ENCODE measurements at regions not wholly inside any gene's neighbourhood (a gene's known extent, or its start where the extent isn't known, plus 50 kb on each side); places are given as distances from the start of the nearest gene placed in this dataset.

DNA sequence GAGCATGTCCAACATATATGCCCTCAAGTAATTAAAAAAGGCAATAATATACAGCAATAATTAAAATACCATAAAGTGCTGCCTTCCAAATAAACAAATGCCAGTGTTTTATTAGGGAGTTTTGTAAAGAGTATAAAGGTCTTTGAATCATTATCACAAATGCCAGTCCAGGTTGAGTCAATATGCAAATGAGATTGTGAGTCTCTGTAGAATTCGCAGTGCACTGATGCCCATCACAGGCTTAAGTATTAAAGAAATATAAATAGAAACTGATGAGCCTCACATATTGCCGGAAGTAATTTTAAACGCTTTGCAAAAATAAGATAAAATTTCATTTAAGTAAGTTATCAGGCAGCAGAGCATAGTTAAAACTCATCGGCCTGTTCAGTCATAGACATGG is 205.0 kb upstream of the TECRL start:
- Mint-ChIP-seq H3K36me3 (no peaks in the 10 kb centered on the region), H3K4me1 (no peaks in the 10 kb centered on the region), H3K27ac (no peak overlapping the region), H3K27me3 (no peaks in the 10 kb centered on the region), H3K9me3 (peaks cover 0 to 3% (median 0%) of the 10 kb centered on the region in 3 donors), H3K4me3 (no peak overlapping the region)

DNA sequence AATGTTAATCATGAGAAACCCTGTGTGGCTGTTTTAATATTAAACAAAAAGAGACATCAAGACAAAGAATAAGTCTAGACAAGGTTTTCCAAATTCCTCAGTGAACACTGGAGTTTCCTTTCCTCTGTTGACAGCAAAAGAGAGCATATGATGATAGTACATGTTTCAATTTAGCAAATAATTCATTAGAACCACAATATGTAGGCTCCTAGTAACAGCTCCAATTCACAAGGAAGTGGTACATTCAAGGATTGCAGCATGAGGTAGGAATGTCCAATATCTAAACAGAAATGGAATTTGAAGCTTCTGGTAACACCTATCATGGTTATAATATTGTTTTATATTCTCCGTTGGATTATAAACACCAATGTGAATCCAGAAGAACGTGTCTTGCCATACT is 203.8 kb upstream of the TECRL start:
- Mint-ChIP-seq H3K9me3 (peaks cover 0 to 3% (median 0%) of the 10 kb centered on the region in 3 donors), H3K4me3 (no peak overlapping the region), H3K4me1 (no peaks in the 10 kb centered on the region), H3K36me3 (no peaks in the 10 kb centered on the region), H3K27ac (no peak overlapping the region), H3K27me3 (no peaks in the 10 kb centered on the region)

DNA sequence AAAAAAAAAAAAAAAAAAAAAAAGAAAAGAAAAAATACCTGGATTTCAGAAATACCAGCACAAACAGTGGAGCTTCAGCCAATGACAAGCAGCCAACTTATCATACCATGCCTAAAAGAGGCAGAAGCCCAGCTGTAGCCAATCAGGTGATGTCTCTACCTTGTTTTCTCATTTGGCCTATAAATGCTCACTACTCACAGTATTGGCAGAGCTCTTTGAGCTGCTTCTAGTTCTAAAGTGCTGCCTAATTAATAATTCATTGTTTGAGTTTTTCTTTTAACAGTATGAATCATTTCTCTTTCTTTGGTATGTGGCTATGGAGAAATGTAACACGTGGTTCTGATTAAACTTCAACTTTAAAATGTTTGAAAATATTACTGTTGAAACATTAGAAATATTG is 188.8 kb upstream of the TECRL start:
- Mint-ChIP-seq H3K36me3 (no peaks in the 10 kb centered on the region), H3K4me3 (no peak overlapping the region), H3K27ac (no peak overlapping the region), H3K4me1 (no peaks in the 10 kb centered on the region), H3K27me3 (no peaks in the 10 kb centered on the region), H3K9me3 (peaks cover 0 to 8% (median 0%) of the 10 kb centered on the region in 3 donors)

DNA sequence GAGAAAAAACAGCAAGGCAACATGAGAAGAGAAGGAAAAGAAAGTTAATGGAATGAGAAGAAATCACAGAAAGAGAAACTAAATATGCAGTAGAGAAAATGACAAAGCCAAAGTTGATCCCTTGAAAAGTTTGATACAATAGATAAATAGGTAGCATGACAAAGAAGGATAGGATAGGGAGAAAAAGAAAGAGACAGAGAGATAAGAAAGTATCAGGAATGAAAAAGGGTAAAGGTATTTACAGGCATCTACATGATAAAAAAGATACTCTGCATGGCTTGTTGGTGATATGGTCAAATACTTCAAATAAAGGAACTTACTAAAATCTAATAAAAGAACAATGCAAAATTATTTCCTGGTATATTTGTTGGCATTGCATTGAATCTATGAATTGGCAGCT is 185.5 kb upstream of the TECRL start:
- H3K36me3 Mint-ChIP-seq, result no peaks in the 10 kb centered on the region
- no peaks in the 10 kb centered on the region for H3K27me3 Mint-ChIP-seq
- no peaks in the 10 kb centered on the region for H3K4me1 Mint-ChIP-seq
- H3K27ac Mint-ChIP-seq, result no peak overlapping the region
- no peak overlapping the region for H3K4me3 Mint-ChIP-seq
- H3K9me3 Mint-ChIP-seq, result peaks cover 3 to 14% (median 6%) of the 10 kb centered on the region in 3 donors

DNA sequence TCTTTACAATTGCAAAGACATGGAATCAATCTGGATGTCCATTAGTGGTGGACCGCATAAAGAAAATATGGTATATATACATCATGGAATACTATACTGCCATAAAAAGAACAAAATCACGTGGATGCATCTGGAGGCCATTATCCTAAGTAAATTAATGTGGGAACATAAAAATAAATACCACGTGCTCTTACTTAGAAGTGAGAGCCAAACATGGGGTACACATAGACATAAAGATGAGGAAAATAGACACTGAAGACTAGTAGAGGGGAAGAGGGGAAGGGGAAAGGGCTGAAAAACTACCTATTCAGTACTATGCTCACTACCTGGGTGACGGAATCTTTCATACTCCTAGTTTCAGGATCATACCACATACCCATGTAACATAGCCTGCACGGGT is 179.3 kb upstream of the TECRL start:
- Mint-ChIP-seq H3K27me3 (no peaks in the 10 kb centered on the region), H3K9me3 (peaks cover 3 to 24% (median 4%) of the 10 kb centered on the region in 3 donors), H3K27ac (no peak overlapping the region), H3K4me1 (no peaks in the 10 kb centered on the region), H3K4me3 (no peak overlapping the region), H3K36me3 (no peaks in the 10 kb centered on the region)

DNA sequence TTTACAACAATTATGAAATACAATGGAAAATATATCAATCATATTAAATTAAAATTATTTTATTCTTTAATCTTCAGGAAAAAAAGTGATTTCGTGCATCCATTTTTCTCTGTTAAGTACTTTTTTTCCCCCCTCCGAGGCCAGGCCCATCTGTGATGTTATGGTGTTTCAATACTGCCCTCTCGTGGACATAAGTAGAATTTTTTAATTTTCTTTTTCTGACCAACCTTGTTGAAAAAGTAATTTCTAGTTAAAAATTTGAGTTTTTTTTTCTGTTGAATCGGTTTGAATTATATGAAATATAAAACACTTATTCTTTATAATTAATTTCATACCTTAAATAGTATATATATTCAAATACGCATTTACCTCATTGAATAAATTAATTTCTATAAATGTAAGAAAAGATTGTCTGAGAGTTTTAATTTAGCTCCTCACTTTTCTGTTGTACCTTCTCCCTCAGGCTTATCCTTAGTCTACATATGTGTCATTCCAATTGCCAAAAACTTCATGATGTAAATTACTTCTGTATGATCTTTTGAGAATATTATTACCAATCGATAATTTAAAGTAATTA is 175.8 kb upstream of the TECRL start:
- no peak overlapping the region for H3K27ac Mint-ChIP-seq
- H3K4me1 Mint-ChIP-seq, result no peaks in the 10 kb centered on the region
- H3K27me3 Mint-ChIP-seq, result no peaks in the 10 kb centered on the region

DNA sequence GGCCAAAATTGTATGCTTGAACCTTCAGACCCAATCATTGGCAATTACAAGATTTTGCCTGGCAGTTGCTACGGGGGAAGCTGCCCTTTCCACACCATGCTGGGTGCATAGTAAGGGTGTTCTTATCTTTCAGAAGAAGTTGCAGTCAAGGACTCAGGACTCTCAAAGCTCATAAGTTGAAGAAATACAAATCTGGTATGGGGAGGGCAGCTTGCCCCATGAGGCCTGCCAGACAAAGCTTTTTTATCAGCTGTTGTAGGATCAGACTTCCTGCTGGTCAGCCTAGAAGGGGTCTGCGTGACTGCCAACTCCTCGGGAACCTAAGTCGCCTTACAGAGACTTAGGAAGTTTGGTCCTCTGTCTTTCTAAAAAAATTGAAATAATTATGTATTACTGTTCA is 174.9 kb upstream of the TECRL start:
- no peaks in the 10 kb centered on the region for H3K27me3 Mint-ChIP-seq
- H3K36me3 Mint-ChIP-seq, result no peaks in the 10 kb centered on the region
- peaks cover 0 to 4% (median 0%) of the 10 kb centered on the region in 3 donors for H3K9me3 Mint-ChIP-seq
- H3K27ac Mint-ChIP-seq, result no peak overlapping the region
- H3K4me3 Mint-ChIP-seq, result no peak overlapping the region
- no peaks in the 10 kb centered on the region for H3K4me1 Mint-ChIP-seq

More for the DNA sequence above, 175.8 kb upstream of the TECRL start:
- no peak overlapping the region for H3K4me3 Mint-ChIP-seq
- peaks cover 0 to 11% (median 0%) of the 10 kb centered on the region in 3 donors for H3K9me3 Mint-ChIP-seq
- no peaks in the 10 kb centered on the region for H3K36me3 Mint-ChIP-seq

DNA sequence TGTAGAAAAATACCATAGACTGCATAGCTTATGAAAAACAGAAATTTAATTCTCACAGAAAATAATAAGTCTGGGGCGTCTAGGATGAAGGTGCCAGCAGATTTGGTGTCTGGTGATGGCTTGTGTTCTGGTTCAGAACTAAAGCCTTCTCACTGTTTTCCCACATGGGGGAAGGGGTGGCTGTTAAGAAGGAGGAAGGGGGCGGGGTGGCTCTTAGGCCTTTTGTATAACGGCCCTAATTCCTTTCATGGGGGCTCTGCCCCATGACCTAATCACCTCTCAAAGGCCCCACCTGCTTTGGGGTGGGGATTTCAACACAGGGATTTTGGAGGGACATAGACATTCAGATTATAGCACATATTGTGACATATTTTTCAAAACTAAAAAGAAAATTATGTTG is 173.2 kb upstream of the TECRL start:
- no peaks in the 10 kb centered on the region for H3K36me3 Mint-ChIP-seq
- no peaks in the 10 kb centered on the region for H3K4me1 Mint-ChIP-seq
- H3K4me3 Mint-ChIP-seq, result no peak overlapping the region
- no peaks in the 10 kb centered on the region for H3K27me3 Mint-ChIP-seq
- no peaks in the 10 kb centered on the region for H3K9me3 Mint-ChIP-seq
- H3K27ac Mint-ChIP-seq, result no peak overlapping the region

DNA sequence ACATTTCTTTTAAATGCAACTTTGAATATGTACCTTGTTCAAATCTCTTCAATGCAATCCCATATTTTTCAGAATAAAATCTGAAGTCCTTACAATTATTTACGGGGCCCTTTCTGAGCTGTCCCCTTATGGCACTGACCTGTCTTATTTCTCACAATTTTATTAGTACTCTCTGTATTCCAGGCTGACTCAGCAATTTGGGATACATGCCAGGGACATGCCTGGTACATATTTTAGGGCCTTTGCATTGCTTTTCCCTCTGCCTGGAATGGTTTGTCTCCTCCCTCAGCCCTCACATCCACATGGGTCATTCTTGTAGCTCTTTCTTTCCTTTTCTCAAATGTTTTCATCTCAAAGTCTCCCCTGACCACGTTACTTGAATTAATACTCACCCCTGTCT is 172.2 kb upstream of the TECRL start:
- Mint-ChIP-seq H3K9me3 (no peaks in the 10 kb centered on the region), H3K4me1 (no peaks in the 10 kb centered on the region)

DNA sequence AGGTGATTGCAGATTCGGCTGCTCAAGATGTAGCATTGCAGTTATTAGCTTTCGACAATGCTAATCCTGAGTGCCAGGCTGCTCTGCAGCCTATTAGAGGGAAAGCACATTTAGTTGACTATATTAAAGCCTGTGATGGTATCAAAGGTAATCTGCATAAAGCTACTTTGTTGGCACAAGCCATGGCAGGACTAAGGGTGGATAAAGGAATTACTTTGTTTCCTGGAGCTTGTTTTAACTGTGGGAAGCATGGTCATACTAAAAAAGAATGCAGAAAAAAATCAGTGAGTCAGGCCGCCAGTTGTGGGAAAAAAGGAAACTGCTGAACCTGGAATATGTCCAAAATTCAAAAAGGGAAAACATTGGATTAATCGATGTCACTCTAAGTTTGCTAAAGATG is 154.9 kb upstream of the TECRL start:
- Mint-ChIP-seq H3K36me3 (no peaks in the 10 kb centered on the region), H3K4me3 (no peak overlapping the region), H3K4me1 (no peaks in the 10 kb centered on the region), H3K9me3 (peaks cover 2 to 8% (median 2%) of the 10 kb centered on the region in 3 donors), H3K27me3 (no peaks in the 10 kb centered on the region), H3K27ac (no peak overlapping the region)

More for the DNA sequence above, 172.2 kb upstream of the TECRL start:
- H3K27me3 Mint-ChIP-seq, result no peaks in the 10 kb centered on the region
- H3K4me3 Mint-ChIP-seq, result no peak overlapping the region
- no peak overlapping the region for H3K27ac Mint-ChIP-seq
- H3K36me3 Mint-ChIP-seq, result no peaks in the 10 kb centered on the region

DNA sequence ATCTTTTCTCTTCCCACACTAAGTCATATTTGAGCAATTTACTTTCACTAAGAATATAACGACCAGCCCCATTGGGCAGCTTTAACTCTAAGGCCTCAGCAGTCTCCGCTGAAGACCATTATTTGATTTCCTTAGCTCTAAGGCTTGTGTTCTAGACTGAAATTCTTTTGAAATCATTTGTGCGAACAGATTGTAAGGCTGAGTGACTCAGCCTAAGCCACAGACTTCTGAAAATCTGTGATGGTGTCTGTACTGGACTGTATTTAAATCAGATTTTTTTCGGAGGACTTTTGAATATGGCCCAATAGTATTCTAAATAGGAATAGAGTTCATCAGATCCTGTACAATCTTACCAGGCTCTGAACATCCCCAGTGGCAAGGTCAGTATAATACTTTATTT is 150.3 kb upstream of the TECRL start:
- Mint-ChIP-seq H3K36me3 (no peaks in the 10 kb centered on the region), H3K27ac (no peak overlapping the region), H3K4me3 (no peak overlapping the region), H3K4me1 (peaks cover 0 to 2% (median 0%) of the 10 kb centered on the region in 3 donors), H3K27me3 (no peaks in the 10 kb centered on the region), H3K9me3 (peaks cover 0 to 8% (median 7%) of the 10 kb centered on the region in 3 donors)

DNA sequence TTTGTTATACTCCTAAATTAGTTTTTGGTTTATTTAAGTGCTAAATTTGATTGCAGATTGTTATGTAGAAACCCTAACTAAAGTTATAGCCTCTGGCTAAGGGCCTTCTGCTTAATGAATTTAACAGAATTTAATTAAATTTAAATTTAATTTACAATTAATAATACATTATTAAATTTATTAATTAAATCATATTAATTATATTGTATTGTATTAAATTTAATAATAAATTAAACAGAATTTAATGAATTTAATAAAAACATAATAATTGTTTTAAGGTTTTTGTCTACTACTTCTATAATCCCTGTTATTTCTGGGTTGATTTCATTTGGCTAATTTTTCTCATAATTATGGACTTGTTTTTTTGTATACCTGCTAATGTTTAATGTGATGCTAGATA is 141.9 kb upstream of the TECRL start:
- H3K9me3 Mint-ChIP-seq, result peaks cover 0 to 5% (median 3%) of the 10 kb centered on the region in 3 donors
- H3K36me3 Mint-ChIP-seq, result no peaks in the 10 kb centered on the region
- H3K27ac Mint-ChIP-seq, result no peak overlapping the region
- H3K4me3 Mint-ChIP-seq, result no peak overlapping the region
- H3K4me1 Mint-ChIP-seq, result no peaks in the 10 kb centered on the region
- H3K27me3 Mint-ChIP-seq, result no peaks in the 10 kb centered on the region

DNA sequence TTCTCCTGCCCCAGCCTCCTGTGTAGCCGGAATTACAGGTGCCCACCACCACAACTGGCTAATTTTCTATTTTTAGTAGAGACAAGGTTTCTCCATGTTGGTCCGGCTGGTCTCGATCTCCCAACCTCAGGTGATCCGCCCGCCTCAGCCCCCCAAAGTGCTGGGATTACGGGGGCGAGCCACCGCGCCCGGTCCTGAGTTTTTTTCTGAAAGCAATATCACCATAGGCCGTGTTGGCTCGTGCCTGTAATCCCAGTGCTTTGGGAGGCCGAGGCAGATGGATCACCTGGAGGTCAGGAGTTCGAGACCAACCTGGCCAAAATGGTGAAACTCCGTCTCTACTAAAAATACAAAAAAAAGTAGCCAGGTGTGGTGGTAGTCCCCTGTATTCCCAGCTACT is 136.3 kb upstream of the TECRL start:
- Mint-ChIP-seq H3K27me3 (no peaks in the 10 kb centered on the region), H3K9me3 (no peaks in the 10 kb centered on the region), H3K4me3 (no peak overlapping the region), H3K4me1 (no peaks in the 10 kb centered on the region), H3K27ac (no peak overlapping the region), H3K36me3 (no peaks in the 10 kb centered on the region)

DNA sequence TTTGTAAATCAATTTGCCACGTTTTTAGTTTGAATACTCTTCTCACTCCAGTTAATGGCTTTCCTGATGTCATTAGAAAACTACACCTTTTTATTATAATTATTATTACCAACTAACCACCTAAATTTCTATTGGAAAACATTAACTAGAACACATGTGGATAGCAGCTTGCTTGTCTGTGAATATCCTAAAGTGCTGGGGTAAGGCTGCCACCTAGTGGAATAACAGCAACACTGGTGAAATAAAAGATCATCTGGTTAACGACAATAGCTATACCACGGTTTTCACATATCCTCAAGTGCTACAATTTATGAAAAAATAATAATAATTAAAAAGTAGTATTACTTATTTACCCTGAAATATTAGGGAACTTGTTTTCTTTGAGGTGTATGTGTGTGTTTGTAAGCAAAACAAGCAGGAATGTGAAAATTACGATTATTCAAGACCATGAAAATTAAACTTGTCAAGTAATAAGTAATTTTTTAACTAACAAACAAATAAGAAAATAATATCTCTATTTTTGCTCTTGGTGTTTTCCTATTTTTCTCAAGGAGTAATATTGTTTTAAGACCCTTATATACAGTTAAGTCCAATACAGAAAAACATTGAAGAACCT is 130.1 kb upstream of the TECRL start:
- Mint-ChIP-seq H3K4me3 (no peak overlapping the region), H3K4me1 (no peaks in the 10 kb centered on the region), H3K27ac (no peak overlapping the region), H3K9me3 (no peaks in the 10 kb centered on the region), H3K36me3 (no peaks in the 10 kb centered on the region), H3K27me3 (no peaks in the 10 kb centered on the region)

DNA sequence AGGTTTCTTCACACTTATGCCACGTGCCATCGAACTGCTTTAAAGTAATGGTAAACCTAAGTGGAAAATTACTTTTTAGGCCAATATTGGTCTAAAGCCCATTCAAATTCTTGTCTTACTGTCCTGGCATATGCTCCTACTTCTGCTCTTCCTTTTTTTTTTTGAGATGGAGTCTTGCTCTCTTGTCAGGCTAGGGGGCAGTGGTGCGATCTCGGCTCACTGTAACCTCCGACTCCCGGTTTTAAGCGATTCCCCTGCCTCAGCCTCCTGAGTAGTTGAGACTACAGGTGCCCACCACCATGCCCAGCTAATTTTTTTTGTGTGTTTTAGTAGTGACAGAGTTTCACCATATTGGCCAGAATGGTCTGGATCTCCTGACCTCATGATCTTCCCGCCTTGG is 129.0 kb upstream of the TECRL start:
- Mint-ChIP-seq H3K27me3 (no peaks in the 10 kb centered on the region), H3K9me3 (no peaks in the 10 kb centered on the region), H3K4me3 (no peak overlapping the region), H3K36me3 (no peaks in the 10 kb centered on the region), H3K4me1 (no peaks in the 10 kb centered on the region), H3K27ac (no peak overlapping the region)

DNA sequence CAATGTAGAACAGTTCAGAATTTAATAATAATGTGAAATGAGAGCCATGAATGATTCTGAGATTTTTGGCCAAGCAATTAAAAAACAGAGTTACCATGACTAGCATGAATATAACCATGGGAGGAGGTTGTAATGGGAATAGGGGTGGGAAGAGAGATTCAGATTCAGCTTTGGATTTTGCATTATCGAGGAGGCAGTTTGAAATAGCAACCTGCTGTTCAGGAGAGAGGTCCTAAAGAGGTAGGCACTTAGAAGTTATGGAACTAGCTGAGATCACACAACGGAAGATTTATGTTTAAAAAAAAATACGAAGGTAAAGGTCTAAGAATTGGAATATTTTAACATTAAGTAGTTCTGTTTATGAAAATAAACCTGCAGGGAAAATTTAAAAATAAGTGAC is 124.4 kb upstream of the TECRL start:
- no peaks in the 10 kb centered on the region for H3K27me3 Mint-ChIP-seq
- H3K4me1 Mint-ChIP-seq, result no peaks in the 10 kb centered on the region
- H3K27ac Mint-ChIP-seq, result no peak overlapping the region
- H3K4me3 Mint-ChIP-seq, result no peak overlapping the region
- peaks cover 0 to under 1% (median 0%) of the 10 kb centered on the region in 3 donors for H3K9me3 Mint-ChIP-seq
- no peaks in the 10 kb centered on the region for H3K36me3 Mint-ChIP-seq

Measured in IgD-negative memory B cell (primary cell).